GM13977 (cell line): ENCODE measurements at regions not wholly inside any gene's neighbourhood (a gene's known extent, or its start where the extent isn't known, plus 50 kb on each side); places are given as distances from the start of the nearest gene placed in this dataset.

Source experiments
- DNase-seq: peaks from one replicate; pipeline ENCODE4 v3.0.0; 2012; ENCODE audit warnings: low spot score
- in situ Hi-C: fragments of 300-500 bp; cut with MboI; formaldehyde crosslinking; loops from one replicate; pipeline ENCODE4 v1.12.0; 2022; ENCODE audit warnings: low sequenced_read_pairs, low pct_unique_long_range_greater_than_20kb, mixed read lengths, inconsistent platforms; ENCODE audit not compliant: unreplicated experiment
- TF ChIP-seq, protein P1 (sequence below): IDR thresholded peaks from 2 replicates; pipeline ENCODE4 v1.5.1; 2012; ENCODE audit warnings: mild to moderate bottlenecking, control low read depth; ENCODE audit not compliant: insufficient read depth; ENCODE audit errors: extremely low read depth, missing control alignments

DNA sequence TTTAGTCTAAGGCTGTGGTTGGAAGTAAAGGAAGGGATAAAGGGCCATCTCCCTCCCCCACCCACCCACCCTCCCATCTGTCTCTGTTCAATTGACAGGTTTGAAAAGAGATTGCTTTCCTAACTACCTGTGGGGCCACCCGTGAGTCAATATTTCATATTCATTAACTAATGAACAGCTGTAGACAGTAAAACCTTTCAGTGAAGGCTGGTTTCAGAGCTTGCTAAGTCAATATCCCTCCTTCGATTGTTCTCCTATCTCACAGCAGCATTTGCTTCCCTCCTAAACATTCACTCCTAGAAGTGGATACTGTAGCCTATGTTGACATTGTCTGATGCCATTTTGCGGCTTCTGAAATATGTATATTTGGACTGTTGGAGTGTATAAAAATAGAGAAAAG, 85.9 kb upstream of the SYNPR start:
- in situ Hi-C loops, result no loop called here
- no peak for DNase-seq
- TF ChIP-seq, protein P1, sequence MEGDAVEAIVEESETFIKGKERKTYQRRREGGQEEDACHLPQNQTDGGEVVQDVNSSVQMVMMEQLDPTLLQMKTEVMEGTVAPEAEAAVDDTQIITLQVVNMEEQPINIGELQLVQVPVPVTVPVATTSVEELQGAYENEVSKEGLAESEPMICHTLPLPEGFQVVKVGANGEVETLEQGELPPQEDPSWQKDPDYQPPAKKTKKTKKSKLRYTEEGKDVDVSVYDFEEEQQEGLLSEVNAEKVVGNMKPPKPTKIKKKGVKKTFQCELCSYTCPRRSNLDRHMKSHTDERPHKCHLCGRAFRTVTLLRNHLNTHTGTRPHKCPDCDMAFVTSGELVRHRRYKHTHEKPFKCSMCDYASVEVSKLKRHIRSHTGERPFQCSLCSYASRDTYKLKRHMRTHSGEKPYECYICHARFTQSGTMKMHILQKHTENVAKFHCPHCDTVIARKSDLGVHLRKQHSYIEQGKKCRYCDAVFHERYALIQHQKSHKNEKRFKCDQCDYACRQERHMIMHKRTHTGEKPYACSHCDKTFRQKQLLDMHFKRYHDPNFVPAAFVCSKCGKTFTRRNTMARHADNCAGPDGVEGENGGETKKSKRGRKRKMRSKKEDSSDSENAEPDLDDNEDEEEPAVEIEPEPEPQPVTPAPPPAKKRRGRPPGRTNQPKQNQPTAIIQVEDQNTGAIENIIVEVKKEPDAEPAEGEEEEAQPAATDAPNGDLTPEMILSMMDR, result no peak

DNA sequence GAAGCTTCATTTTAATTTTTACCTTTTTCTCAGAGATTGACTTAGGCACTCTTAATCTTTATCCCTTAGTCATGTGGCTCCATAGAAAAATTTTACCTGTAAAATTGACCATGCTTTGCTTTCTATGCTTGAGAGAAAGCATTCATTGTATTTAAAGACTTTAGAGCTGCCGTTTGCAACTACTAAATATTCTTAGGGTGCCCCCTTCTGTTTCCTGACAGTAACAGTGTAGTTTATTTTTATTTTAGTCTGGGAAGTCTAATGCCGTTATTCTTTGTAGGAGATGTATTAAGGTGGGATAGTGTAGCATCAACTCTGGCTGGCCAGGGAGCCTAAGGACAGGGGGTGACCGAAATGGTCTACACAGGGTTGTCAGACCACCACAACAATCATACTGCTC, 84.5 kb upstream of the SYNPR start:
- in situ Hi-C loops, result no loop called here
- no peak for DNase-seq
- TF ChIP-seq, protein P1, result peak; percentile 8

DNA sequence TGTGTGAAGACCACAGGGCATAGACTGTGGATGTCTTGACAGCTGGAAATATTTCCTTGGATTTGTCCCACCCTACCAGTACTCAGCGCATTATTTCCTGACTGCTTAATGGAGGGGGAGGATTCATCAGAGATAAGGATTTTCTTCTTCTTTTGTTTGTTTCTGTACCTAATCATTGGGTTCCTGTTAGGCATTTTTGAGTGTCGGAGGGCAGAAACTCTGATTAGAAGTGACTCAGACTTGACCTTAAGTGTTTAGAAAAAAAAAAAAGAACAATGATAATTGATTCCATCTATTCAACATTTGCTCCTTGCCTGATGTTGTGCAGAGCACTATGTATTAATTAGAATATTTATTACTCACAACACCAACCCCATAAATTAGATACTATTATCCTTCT, 78.5 kb upstream of the SYNPR start:
- in situ Hi-C loops, result no loop called here

DNA sequence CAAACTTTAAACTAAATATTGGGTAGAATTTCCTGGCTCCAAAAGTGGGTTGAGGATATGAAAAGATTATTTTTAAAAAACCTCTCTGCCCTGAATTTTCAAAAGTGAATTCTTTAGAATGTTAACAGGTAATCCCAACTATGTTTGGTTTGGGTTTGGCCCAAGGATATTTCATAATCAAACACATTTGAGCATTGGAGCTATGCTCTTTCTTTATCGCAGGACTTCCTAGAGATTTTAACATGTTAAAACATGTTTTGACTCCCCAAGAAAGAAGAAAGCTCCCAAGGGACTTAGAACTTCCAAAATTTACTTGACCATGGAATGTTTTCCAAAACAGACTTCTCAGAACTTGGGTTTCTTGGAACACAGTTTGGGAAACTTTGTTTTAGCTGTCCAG, 75.6 kb upstream of the SYNPR start:
- in situ Hi-C loops, result no loop called here
- DNase-seq, result no peak
- TF ChIP-seq, protein P1, result no peak

More for the DNA sequence above, 78.5 kb upstream of the SYNPR start:
- no peak for DNase-seq
- TF ChIP-seq, protein P1, result no peak

DNA sequence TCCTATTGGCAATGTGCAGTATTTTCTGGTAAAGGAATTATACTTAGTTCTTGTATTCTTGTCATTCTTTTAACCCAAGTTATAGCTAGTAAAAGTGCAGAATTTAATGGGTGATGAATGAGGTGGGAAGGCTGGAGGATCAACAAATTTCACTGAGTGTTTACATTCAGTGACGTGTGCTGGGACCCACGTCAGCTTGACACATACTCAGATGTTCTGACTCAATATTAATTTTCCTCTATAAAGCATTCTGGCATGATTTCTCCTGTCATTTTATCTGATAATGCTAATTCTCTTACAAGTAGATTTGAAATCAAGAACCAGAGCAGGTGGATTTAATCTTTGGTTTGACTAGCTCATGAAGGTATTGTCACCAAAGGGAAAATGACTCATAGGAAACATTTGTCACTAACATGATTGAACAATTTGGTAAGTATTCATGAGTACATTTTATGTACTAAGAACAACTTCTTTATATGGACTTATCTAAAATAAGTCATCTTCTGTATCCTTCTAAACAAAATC, 71.0 kb upstream of the SYNPR start:
- no peak for DNase-seq
- TF ChIP-seq, protein P1, result no peak
- in situ Hi-C loops, result no loop called here

DNA sequence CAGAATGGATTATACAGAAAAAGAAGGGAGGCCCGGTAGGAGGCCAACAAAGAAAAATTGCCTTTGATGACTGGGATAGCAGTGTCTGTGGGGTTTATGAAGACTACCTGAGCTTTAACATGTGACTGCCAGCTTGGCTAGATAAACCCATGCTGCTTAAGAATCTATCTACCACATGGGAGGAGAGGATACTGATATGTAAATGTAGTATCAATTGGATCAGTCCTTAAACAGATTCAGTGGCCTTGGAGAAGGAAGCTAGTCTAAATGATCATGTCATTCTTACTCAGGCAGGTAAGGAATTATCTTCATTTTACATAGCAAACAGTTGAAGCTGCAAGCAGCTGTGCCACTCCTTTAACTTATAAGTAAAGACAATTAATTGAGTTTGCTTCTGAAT, 50.0 kb upstream of the SYNPR start:
- in situ Hi-C loops, result no loop called here
- no peak for DNase-seq
- TF ChIP-seq, protein P1, result no peak
